ENCODE measurements at regions not wholly inside any gene's neighbourhood (a gene's known extent, or its start where the extent isn't known, plus 50 kb on each side); places are given as distances from the start of the nearest gene placed in this dataset.

DNA sequence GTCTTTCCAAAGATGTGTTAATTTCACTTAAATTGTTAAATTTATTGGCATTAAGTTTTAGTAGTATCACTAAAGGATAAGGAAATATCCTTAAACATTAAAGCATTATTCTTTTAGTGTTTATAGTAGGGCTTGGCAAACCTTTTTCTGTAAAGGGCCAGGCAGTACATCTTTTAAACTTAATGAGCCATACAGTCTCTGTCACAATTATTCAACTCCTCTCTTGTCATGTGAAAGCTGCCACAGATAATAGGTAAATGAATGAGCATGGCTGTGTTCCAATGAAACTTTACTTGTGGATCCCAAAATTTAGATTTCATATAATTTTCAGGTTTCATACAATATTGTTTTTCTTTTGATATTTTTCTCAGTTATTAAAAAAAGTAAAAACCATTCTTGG is 268.2 kb upstream of the C11orf87 start:
- Histone ChIP-seq H3K27ac (no peak overlapping the region), H3K27me3 (no peaks in the 10 kb centered on the region), H3K36me3 (no peaks in the 10 kb centered on the region), H3K4me3 (no peak overlapping the region), H3K9me3 (no peaks in the 10 kb centered on the region), H3K4me1 (peaks cover 0 to 3% (median 0%) of the 10 kb centered on the region in 4 donors)
- TF ChIP-seq EP300 (IDR thresholded peaks at IDR 0.05) (no peak), POLR2A (IDR thresholded peaks at IDR 0.05) (no peak), POLR2AphosphoS5 (IDR thresholded peaks at IDR 0.05) (no peak)
- TF ChIP-seq, protein P1, sequence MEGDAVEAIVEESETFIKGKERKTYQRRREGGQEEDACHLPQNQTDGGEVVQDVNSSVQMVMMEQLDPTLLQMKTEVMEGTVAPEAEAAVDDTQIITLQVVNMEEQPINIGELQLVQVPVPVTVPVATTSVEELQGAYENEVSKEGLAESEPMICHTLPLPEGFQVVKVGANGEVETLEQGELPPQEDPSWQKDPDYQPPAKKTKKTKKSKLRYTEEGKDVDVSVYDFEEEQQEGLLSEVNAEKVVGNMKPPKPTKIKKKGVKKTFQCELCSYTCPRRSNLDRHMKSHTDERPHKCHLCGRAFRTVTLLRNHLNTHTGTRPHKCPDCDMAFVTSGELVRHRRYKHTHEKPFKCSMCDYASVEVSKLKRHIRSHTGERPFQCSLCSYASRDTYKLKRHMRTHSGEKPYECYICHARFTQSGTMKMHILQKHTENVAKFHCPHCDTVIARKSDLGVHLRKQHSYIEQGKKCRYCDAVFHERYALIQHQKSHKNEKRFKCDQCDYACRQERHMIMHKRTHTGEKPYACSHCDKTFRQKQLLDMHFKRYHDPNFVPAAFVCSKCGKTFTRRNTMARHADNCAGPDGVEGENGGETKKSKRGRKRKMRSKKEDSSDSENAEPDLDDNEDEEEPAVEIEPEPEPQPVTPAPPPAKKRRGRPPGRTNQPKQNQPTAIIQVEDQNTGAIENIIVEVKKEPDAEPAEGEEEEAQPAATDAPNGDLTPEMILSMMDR (IDR thresholded peaks at IDR 0.05): no peak
- ATAC-seq (ENCODE audit: low FRiP score in 2 of 2): no peak
- no peak for DNase-seq

DNA sequence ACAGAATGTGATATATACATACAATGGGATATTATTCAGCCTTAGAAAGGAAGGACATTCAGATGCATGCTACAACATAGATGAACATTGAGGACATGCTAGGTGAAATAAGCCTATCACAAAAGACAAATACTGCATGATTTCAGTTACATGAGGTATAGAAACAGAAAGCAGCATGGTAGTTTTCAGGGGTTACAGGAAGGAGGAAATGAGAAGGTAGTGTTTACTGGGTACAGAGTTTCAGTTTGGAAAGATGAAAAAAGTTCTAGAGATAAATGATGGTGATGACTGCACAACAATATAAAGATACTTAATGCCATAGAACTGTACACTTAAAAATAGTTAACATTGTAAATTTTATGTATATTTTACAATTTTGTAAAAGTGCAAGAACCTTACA is 266.7 kb upstream of the C11orf87 start:
- no peak for ATAC-seq (ENCODE audit: low FRiP score in 2 of 2)
- Histone ChIP-seq H3K9me3 (no peaks in the 10 kb centered on the region), H3K27me3 (no peaks in the 10 kb centered on the region), H3K27ac (no peak overlapping the region), H3K4me1 (peaks cover 0 to 3% (median 0%) of the 10 kb centered on the region in 4 donors), H3K36me3 (no peaks in the 10 kb centered on the region), H3K4me3 (no peak overlapping the region)
- DNase-seq: no peak
- TF ChIP-seq, protein P1 (IDR thresholded peaks at IDR 0.05): no peak
- TF ChIP-seq POLR2AphosphoS5 (IDR thresholded peaks at IDR 0.05) (no peak), POLR2A (IDR thresholded peaks at IDR 0.05) (no peak), EP300 (IDR thresholded peaks at IDR 0.05) (no peak)

DNA sequence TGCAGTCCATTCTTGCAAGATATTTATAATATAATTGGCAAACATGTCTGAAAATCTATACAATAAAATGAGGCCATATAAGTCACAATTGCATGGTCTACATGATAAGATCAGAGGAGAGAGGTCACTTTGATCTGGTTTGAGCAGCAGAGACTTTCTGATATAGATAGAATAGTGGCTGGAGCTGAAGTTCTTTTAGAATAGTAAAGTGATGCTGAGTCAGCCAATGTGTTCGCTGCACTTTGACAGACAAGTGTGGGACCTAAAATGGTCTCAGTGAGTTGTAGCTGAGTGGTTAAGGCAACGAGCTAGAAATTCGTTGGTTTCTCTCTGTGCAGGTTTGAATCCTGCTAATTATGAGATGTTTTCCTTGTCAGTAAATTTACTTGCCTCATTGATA is 257.0 kb upstream of the C11orf87 start:
- Histone ChIP-seq H3K4me1 (no peaks in the 10 kb centered on the region), H3K27ac (no peak overlapping the region), H3K4me3 (no peak overlapping the region), H3K36me3 (no peaks in the 10 kb centered on the region), H3K27me3 (no peaks in the 10 kb centered on the region), H3K9me3 (no peaks in the 10 kb centered on the region)
- 77 to 87% methylated on average over 3 of the region's 3 CpGs for WGBS, 2 donors
- no peak for TF ChIP-seq POLR2A (IDR thresholded peaks at IDR 0.05)
- TF ChIP-seq POLR2AphosphoS5 (IDR thresholded peaks at IDR 0.05): no peak
- no peak for TF ChIP-seq EP300 (IDR thresholded peaks at IDR 0.05)
- TF ChIP-seq, protein P1 (IDR thresholded peaks at IDR 0.05): no peak
- ATAC-seq (ENCODE audit: low FRiP score in 2 of 2) (no peak), DNase-seq (no peak)

DNA sequence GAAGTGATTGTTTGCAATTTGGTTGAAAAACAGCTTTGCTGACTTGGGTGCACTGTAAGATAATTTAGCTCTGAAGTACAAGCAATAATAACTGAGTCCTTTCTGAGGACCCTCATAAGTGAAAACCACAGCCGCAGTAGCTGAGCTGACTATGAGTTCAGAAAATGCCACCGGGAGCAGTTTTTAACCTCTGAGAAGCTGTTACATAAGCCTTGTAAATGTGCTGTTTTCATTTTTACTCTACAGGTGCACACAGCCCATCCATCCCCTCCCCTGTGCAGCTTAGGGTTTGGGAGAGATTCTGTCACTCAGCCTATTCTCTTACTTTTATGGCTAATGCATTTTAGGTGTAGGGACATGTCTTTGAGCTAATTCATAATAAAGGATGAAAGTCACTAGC is 255.5 kb upstream of the C11orf87 start:
- DNase-seq: no peak
- no peaks in the 10 kb centered on the region for H3K4me1 ChIP-seq
- H3K36me3 ChIP-seq: no peaks in the 10 kb centered on the region
- no peaks in the 10 kb centered on the region for H3K27me3 ChIP-seq
- H3K27ac ChIP-seq: no peak overlapping the region
- no peak overlapping the region for H3K4me3 ChIP-seq
- 89 to 93% methylated on average over 2 of the region's 2 CpGs for WGBS, 2 donors
- ATAC-seq (ENCODE audit: low FRiP score in 2 of 2): no peak
- TF ChIP-seq POLR2AphosphoS5 (IDR thresholded peaks at IDR 0.05) (no peak), POLR2A (IDR thresholded peaks at IDR 0.05) (no peak), EP300 (IDR thresholded peaks at IDR 0.05) (no peak)
- TF ChIP-seq, protein P1 (IDR thresholded peaks at IDR 0.05): no peak
- H3K9me3 ChIP-seq: no peaks in the 10 kb centered on the region

DNA sequence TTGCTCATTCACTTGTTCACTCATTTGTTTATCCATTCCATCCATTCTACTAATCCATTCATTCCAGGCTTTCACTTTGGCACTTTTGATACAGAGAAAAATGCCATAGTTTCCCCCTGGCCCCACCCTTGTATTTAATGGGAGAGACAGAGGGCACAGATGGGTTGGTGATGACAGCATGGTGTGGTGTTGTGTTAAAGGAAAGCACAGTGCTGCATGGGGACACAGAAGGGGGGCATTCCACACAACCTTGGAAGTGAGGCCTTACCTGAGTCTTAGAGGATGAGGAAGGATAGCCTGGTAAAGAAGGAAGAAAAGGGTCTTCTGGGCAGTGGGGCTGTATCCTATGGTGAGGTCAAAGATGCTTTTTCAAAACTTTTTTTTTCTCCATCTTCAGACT is 248.5 kb upstream of the C11orf87 start:
- Histone ChIP-seq H3K4me3 (no peak overlapping the region), H3K4me1 (no peaks in the 10 kb centered on the region), H3K36me3 (no peaks in the 10 kb centered on the region), H3K27ac (no peak overlapping the region), H3K27me3 (no peaks in the 10 kb centered on the region), H3K9me3 (no peaks in the 10 kb centered on the region)
- no peak for ATAC-seq (ENCODE audit: low FRiP score in 2 of 2)
- no peak for DNase-seq
- no peak for TF ChIP-seq POLR2A (IDR thresholded peaks at IDR 0.05)
- TF ChIP-seq, protein P1 (IDR thresholded peaks at IDR 0.05): no peak
- TF ChIP-seq POLR2AphosphoS5 (IDR thresholded peaks at IDR 0.05): no peak
- TF ChIP-seq EP300 (IDR thresholded peaks at IDR 0.05): no peak

Data from upper lobe of left lung (tissue), 6 donors.